Liver (tissue), 3 donors: ENCODE measurements at regions not wholly inside any gene's neighbourhood (a gene's known extent, or its start where the extent isn't known, plus 50 kb on each side); places are given as distances from the start of the nearest gene placed in this dataset.

Experiments
- ATF3 ChIP-seq: IDR thresholded peaks from 2 replicates; pipeline ENCODE4 v1.6.1; 2016; ENCODE audit warnings: antibody characterized with exemption
- CTCF ChIP-seq: fragments of 150-350 bp; IDR thresholded peaks from 2 replicates; pipeline ENCODE4 v1.5.1; 2017; ENCODE audit warnings: improper control_type of control experiment, low read depth, low read length; ENCODE audit not compliant: missing input control
- EGR1 ChIP-seq, 2 donors: IDR thresholded peaks; 2 replicates each; pipeline ENCODE4 v1.6.1; 2016 to 2018; ENCODE audit warnings: antibody characterized with exemption in 2 of 2, low read depth in 2 of 2
- GABPA ChIP-seq, 2 donors: IDR thresholded peaks in 1 of 2; conservative IDR thresholded peaks in 1 of 2; 2 replicates each; pipeline ENCODE4 v1.6.1; 2016; ENCODE audit warnings: antibody characterized with exemption in 2 of 2, mild to moderate bottlenecking in 1 of 2, moderate library complexity in 1 of 2
- HNF4G ChIP-seq: IDR thresholded peaks from 2 replicates; pipeline ENCODE4 v1.6.1; 2016; ENCODE audit warnings: antibody characterized with exemption
- MAX ChIP-seq: IDR thresholded peaks from 2 replicates; pipeline ENCODE4 v1.6.1; 2016; ENCODE audit warnings: antibody characterized with exemption
- TAF1 ChIP-seq: conservative IDR thresholded peaks from 2 replicates; pipeline ENCODE4 v1.6.1; 2016; ENCODE audit warnings: antibody characterized with exemption, mild to moderate bottlenecking
- TF ChIP-seq, protein P1 (sequence below): IDR thresholded peaks from 2 replicates; pipeline ENCODE4 v1.6.1; 2016; ENCODE audit warnings: antibody characterized with exemption, mild to moderate bottlenecking
- donor health status: healthy.
- donor health status: healthy.

DNA sequence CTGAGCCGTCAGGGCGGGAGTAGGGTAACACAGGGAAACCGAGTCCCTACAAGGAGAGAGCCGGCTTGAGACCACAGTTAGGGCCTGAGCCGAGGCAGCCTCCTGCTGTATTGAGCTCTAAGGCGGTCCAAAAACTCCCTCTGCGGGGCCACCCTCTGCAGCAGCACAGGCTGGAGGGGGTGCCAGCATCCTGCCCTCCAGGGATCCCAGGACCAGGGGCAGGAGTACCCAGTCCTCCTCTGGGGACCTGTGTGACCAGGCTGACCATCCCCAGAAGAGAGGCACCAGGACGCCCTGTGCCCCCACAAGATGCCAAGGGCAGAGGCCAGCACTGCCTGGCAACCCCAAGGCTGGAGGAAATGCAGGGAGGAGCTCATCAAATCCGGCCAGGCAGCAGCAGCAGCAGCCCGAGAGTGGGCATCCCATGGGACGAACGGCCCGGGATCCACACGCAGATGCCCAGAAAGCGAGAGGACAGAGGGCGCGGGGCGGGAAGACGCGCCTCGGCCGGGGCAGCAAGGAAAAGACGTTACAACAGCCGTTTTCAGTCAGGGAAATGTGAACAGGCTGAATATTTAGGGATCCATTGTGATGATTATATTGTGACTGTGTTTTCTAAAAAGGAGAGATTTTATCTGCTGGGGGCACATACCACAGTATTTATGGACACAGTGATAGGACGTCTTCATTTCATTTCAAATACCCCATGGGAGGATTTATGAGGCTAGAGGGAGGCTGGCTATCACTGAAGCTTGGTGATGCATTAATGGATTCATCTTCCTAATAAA, 57.1 kb upstream of the COL18A1 start:
- TF ChIP-seq CTCF, result no peak
- TF ChIP-seq MAX, result no peak
- no peak for TF ChIP-seq ATF3
- TF ChIP-seq, protein P1, sequence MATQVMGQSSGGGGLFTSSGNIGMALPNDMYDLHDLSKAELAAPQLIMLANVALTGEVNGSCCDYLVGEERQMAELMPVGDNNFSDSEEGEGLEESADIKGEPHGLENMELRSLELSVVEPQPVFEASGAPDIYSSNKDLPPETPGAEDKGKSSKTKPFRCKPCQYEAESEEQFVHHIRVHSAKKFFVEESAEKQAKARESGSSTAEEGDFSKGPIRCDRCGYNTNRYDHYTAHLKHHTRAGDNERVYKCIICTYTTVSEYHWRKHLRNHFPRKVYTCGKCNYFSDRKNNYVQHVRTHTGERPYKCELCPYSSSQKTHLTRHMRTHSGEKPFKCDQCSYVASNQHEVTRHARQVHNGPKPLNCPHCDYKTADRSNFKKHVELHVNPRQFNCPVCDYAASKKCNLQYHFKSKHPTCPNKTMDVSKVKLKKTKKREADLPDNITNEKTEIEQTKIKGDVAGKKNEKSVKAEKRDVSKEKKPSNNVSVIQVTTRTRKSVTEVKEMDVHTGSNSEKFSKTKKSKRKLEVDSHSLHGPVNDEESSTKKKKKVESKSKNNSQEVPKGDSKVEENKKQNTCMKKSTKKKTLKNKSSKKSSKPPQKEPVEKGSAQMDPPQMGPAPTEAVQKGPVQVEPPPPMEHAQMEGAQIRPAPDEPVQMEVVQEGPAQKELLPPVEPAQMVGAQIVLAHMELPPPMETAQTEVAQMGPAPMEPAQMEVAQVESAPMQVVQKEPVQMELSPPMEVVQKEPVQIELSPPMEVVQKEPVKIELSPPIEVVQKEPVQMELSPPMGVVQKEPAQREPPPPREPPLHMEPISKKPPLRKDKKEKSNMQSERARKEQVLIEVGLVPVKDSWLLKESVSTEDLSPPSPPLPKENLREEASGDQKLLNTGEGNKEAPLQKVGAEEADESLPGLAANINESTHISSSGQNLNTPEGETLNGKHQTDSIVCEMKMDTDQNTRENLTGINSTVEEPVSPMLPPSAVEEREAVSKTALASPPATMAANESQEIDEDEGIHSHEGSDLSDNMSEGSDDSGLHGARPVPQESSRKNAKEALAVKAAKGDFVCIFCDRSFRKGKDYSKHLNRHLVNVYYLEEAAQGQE, result no peak
- TF ChIP-seq HNF4G, result no peak
- no peak for TF ChIP-seq TAF1
- TF ChIP-seq GABPA (IDR thresholded peaks at IDR 0.05 in 1 of 2, conservative IDR thresholded peaks at IDR 0.05 in 1 of 2), result no peak
- no peak for TF ChIP-seq EGR1 (IDR thresholded peaks at IDR 0.05; ENCODE audit: low read depth in 2 of 2)
